NCI-H2081 (cell line): ENCODE measurements at regions not wholly inside any gene's neighbourhood (a gene's known extent, or its start where the extent isn't known, plus 50 kb on each side); places are given as distances from the start of the nearest gene placed in this dataset.

Source experiments
- DNase-seq, 2 experiments: peaks; one replicate each; lab custom pipeline; 2025; lab: John Stamatoyannopoulos, UW

DNA sequence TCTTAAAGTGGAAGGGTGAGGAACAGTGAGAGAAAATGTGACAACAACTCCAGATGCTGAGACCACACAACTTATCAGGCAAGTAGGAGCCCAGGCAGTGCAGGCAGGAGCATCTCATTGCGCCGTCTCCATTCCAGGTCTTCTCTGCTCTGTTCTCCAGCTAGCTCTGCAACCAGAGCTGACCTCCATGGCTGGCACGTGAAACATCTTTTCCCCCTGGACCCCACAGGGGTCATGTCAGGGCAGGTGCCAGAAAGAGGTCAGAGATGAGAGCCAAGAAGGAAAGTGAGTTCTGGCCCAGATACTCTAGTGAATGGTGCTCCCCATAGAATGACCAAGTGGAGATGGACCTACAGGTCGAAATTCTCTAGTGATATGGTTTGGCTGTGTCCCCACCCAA is 281.4 kb downstream of the SMOC2 start:
- no peak for DNase-seq

DNA sequence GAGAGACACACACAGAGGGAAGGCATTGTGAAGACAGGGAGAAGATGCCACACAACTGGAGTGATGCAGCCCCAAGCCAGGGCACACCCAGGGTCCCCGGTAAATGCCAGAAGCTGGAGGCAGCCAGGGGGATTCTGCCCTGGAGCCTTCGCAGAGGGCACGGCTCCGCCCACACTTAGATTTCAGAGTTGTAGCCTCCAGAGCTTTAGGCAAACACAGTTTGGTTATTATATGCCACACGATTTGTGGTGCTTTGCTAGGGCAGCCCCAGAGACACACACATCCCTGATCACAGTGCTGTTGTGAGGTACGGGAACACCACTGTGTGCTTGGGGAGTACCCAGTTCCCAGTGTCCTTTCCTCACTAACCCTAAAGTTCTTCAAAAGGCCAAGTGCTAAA is 280.6 kb downstream of the SMOC2 start:
- no peak for DNase-seq

DNA sequence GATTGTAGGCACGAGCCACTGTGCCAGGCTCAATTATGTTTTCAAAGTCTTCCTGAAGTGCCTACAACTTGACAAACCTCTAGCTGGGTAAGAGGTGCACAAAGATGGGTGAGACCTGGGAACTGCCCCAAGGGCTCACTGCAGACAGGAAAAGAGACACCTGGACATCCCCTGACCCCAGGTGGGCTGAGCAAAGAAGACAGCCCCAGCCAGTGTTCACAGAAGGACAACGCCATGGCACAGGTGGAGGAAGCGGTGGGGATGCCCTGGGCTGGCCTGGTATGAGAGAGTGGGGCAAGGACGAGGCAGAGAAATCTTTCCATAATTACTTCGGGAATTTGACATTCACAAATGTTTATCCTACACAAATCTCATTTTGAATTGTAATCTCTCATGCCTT is 278.9 kb downstream of the SMOC2 start:
- no peak for DNase-seq

DNA sequence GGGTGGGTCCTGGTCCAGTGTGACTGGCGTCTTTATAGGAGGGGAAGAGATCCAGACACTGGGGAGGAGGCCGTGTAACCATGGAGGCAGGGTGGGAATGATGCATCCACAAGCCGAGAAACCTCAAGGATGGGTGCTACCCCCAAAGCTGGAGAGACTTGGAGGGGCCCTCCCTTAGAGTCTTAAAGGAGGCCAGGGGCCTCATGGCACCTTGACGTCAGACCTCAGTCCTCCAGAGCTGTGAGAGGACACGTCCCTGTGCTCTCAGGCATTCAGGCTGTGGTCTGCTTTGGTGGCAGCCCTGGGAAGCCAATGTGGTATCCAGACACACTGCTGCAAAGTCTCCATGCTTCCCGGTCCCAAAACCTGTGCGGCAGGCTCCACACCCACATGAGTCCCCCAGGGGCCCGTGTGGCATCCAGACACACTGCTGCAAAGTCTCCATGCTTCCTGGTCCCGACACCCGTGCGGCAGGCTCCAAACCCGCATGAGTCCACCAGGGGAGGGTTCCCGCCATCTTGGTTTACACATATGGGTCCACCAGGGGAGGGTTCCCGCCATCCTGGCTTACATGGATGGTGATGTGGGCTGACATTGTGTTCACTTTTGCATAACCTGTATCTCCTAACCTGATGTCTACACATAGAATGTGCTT is 278.0 kb downstream of the SMOC2 start:
- DNase-seq: no peak
